IMR-90 (cell line): ENCODE measurements at regions not wholly inside any gene's neighbourhood (a gene's known extent, or its start where the extent isn't known, plus 50 kb on each side); places are given as distances from the start of the nearest gene placed in this dataset.

ENCODE experiments used
- ATAC-seq: fragments of 200-7000 bp; cut with Tn5 transposase; 2 replicates; pipeline ENCODE4 v1.9.1; 2020; ENCODE audit warnings: low read depth, mild to moderate bottlenecking, moderate library complexity
- BruUV-seq: library from RNA; stranded (reverse); fragments of 400-500 nt; replicated peaks from 2 replicates; lab custom pipeline; 2021; lab: Mats Ljungman, UMichigan
- CTCF ChIA-PET: fragments of 300-600 bp; formaldehyde crosslinking; extraction: SDS; loops from one replicate; lab custom pipeline; 2021; ENCODE audit warnings: antibody characterized with exemption; lab: Yijun Ruan, JAX
- POLR2A ChIA-PET: fragments of 300-600 bp; sonication (Branson Sonifier 250); formaldehyde crosslinking; loops from one replicate; lab custom pipeline; 2022; ENCODE audit warnings: antibody characterized with exemption; ENCODE audit not compliant: unreplicated experiment; lab: Charles Lee
- DNase-seq: peaks from one replicate; pipeline ENCODE4 v3.0.0; 2013
- H2AFZ ChIP-seq: replicated peaks from 2 replicates; pipeline ENCODE3; 2013; ENCODE audit warnings: low read length, mild to moderate bottlenecking; ENCODE audit not compliant: poor library complexity
- H2AK5ac ChIP-seq: 2 replicates; pipeline ENCODE4 v1.6.1; 2013; ENCODE audit warnings: low read depth, low read length, inconsistent platforms
- H2AK9ac ChIP-seq: replicated peaks from 2 replicates; pipeline ENCODE3; 2013; ENCODE audit warnings: mild to moderate bottlenecking, low read depth, low read length, moderate library complexity; ENCODE audit not compliant: poor library complexity
- H2BK120ac ChIP-seq: 2 replicates; pipeline ENCODE4 v1.6.1; 2013; ENCODE audit warnings: low read depth, low read length, inconsistent platforms
- H2BK15ac ChIP-seq: 3 replicates; pipeline ENCODE4 v1.6.1; 2013; ENCODE audit warnings: low read depth, low read length, inconsistent platforms
- H2BK20ac ChIP-seq: 2 replicates; pipeline ENCODE4 v1.6.1; 2013; ENCODE audit warnings: low read depth, mild to moderate bottlenecking, inconsistent platforms, low read length, moderate library complexity
- H2BK5ac ChIP-seq: 2 replicates; pipeline ENCODE4 v1.6.1; 2013; ENCODE audit warnings: mild to moderate bottlenecking, low read depth, low read length, inconsistent platforms; ENCODE audit not compliant: poor library complexity, severe bottlenecking
- H3K14ac ChIP-seq: replicated peaks from 2 replicates; pipeline ENCODE4 v1.6.1; 2013; ENCODE audit warnings: low read depth, low read length, inconsistent platforms
- H3K18ac ChIP-seq: 2 replicates; pipeline ENCODE4 v1.6.1; 2013; ENCODE audit warnings: low read depth, low read length, control low read depth
- H3K23ac ChIP-seq: 2 replicates; pipeline ENCODE4 v1.6.1; 2013; ENCODE audit warnings: low read depth, low read length, inconsistent platforms
- H3K27ac ChIP-seq: 2 replicates; pipeline ENCODE4 v1.5.1; 2013; ENCODE audit warnings: mild to moderate bottlenecking, control low read depth, low read length; ENCODE audit not compliant: insufficient read depth
- H3K27me3 ChIP-seq: 2 replicates; pipeline ENCODE4 v1.6.1; 2013; ENCODE audit warnings: low read length; ENCODE audit not compliant: control insufficient read depth, insufficient read depth
- H3K36me3 ChIP-seq: 2 replicates; pipeline ENCODE4 v1.6.1; 2013; ENCODE audit warnings: low read length, mixed read lengths; ENCODE audit not compliant: control insufficient read depth, insufficient read depth
- H3K4ac ChIP-seq: 2 replicates; pipeline ENCODE4 v1.6.1; 2013; ENCODE audit warnings: low read depth, low read length, inconsistent platforms
- H3K4me1 ChIP-seq: 2 replicates; pipeline ENCODE4 v1.6.1; 2013; ENCODE audit warnings: low read length, mixed read lengths; ENCODE audit not compliant: control insufficient read depth, insufficient read depth
- H3K4me2 ChIP-seq: 2 replicates; pipeline ENCODE4 v1.6.1; 2013; ENCODE audit warnings: low read depth, mild to moderate bottlenecking, control low read depth, low read length, moderate library complexity
- H3K4me3 ChIP-seq: 2 replicates; pipeline ENCODE4 v1.5.1; 2013; ENCODE audit warnings: low read depth, mild to moderate bottlenecking, control low read depth, low read length, moderate library complexity; ENCODE audit not compliant: insufficient read depth
- H3K56ac ChIP-seq: 2 replicates; pipeline ENCODE4 v1.6.1; 2013; ENCODE audit warnings: low read length, inconsistent platforms; ENCODE audit not compliant: insufficient read depth; ENCODE audit errors: extremely low read depth
- H3K79me1 ChIP-seq, 2 experiments: 2 replicates each; pipeline ENCODE4 v1.6.1; 2013; ENCODE audit warnings: low read length in 2 of 2, inconsistent platforms in 1 of 2, low read depth in 1 of 2
- H3K9ac ChIP-seq: 2 replicates; pipeline ENCODE4 v1.6.1; 2013; ENCODE audit warnings: low read depth, low read length, control low read depth
- H3K9me1 ChIP-seq: 2 replicates; pipeline ENCODE4 v1.6.1; 2013; ENCODE audit warnings: low read length, inconsistent platforms; ENCODE audit not compliant: insufficient read depth
- H3K9me3 ChIP-seq: 2 replicates; pipeline ENCODE4 v1.6.1; 2013; ENCODE audit warnings: low read length; ENCODE audit not compliant: control insufficient read depth, insufficient read depth
- H4K20me1 ChIP-seq: 2 replicates; pipeline ENCODE4 v1.6.1; 2013; ENCODE audit warnings: low read length, inconsistent platforms; ENCODE audit not compliant: insufficient read depth
- H4K5ac ChIP-seq: 2 replicates; pipeline ENCODE4 v1.6.1; 2013; ENCODE audit warnings: mild to moderate bottlenecking, low read depth, low read length, control low read depth
- H4K8ac ChIP-seq, 2 experiments: 2 replicates each; pipeline ENCODE4 v1.6.1; 2013; ENCODE audit warnings: low read depth in 2 of 2, low read length in 2 of 2, control low read depth in 1 of 2, inconsistent platforms in 1 of 2
- H4K91ac ChIP-seq: 2 replicates; pipeline ENCODE4 v1.6.1; 2013; ENCODE audit warnings: low read depth, low read length, inconsistent platforms; ENCODE audit not compliant: insufficient read depth
- BHLHE40 ChIP-seq: fragments of 150-350 bp; IDR thresholded peaks from 2 replicates; pipeline ENCODE4 v1.6.1; 2016; ENCODE audit warnings: mild to moderate bottlenecking, low read depth, low read length
- CEBPB ChIP-seq: IDR thresholded peaks from 2 replicates; pipeline ENCODE4 v1.6.1; 2012; ENCODE audit warnings: low read depth, low read length, improper control_type of control experiment
- CHD1 ChIP-seq: IDR thresholded peaks from 2 replicates; pipeline ENCODE4 v1.6.1; 2012; ENCODE audit warnings: low read depth, low read length, improper control_type of control experiment
- FOS ChIP-seq: fragments of 150-350 bp; IDR thresholded peaks from 2 replicates; pipeline ENCODE4 v1.6.1; 2016; ENCODE audit warnings: low read depth, low read length
- MAFK ChIP-seq: IDR thresholded peaks from 2 replicates; pipeline ENCODE4 v1.6.1; 2012; ENCODE audit warnings: low read depth, low read length, improper control_type of control experiment
- MAZ ChIP-seq: IDR thresholded peaks from 2 replicates; pipeline ENCODE4 v1.6.1; 2012; ENCODE audit warnings: low read depth, mild to moderate bottlenecking, low read length, improper control_type of control experiment, moderate library complexity, borderline replicate concordance
- MXI1 ChIP-seq: IDR thresholded peaks from 2 replicates; pipeline ENCODE4 v1.6.1; 2012; ENCODE audit warnings: low read depth, mild to moderate bottlenecking, low read length, moderate library complexity, borderline replicate concordance
- NFE2L2 ChIP-seq: fragments of 150-350 bp; IDR thresholded peaks from 2 replicates; pipeline ENCODE4 v1.6.1; 2016; ENCODE audit warnings: low read depth, mild to moderate bottlenecking, low read length
- POLR2A ChIP-seq: IDR thresholded peaks from 2 replicates; pipeline ENCODE4 v1.6.1; 2012; ENCODE audit warnings: mild to moderate bottlenecking, low read depth, low read length
- RAD21 ChIP-seq: IDR thresholded peaks from 2 replicates; pipeline ENCODE4 v1.6.1; 2012; ENCODE audit warnings: low read length, improper control_type of control experiment
- RCOR1 ChIP-seq: IDR thresholded peaks from 2 replicates; pipeline ENCODE4 v1.6.1; 2012; ENCODE audit warnings: mild to moderate bottlenecking, low read length, improper control_type of control experiment; ENCODE audit not compliant: insufficient replicate concordance
- RFX5 ChIP-seq: IDR thresholded peaks from 2 replicates; pipeline ENCODE4 v1.8.0; 2012; ENCODE audit warnings: low read depth, mild to moderate bottlenecking, low read length, moderate library complexity
- SMC3 ChIP-seq: fragments of 150-350 bp; IDR thresholded peaks from 2 replicates; pipeline ENCODE4 v1.6.1; 2016; ENCODE audit warnings: low read depth, mild to moderate bottlenecking, antibody characterized with exemption, low read length, moderate library complexity
- WGBS, 2 experiments: methylation state at CpG; one replicate each; pipeline versions ENCODE4 v1.1.5 to v1.1.7; 2013; ENCODE audit warnings: missing lambda C conversion rate in 2 of 2; ENCODE audit not compliant: insufficient read length in 1 of 2; ENCODE audit errors: extremely low coverage in 2 of 2; 5-methylcytosine and 5-hydroxymethylcytosine counted together
- dilution Hi-C: fragments of 300-500 bp; cut with HindIII; formaldehyde crosslinking; loops from one replicate; pipeline ENCODE4 v1.14.3; 2018; ENCODE audit warnings: low sequenced_read_pairs; ENCODE audit not compliant: unreplicated experiment
- in situ Hi-C: fragments of 300-500 bp; cut with MboI; formaldehyde crosslinking; loops from 3 replicates; pipeline ENCODE4 v1.14.3; 2019; ENCODE audit warnings: low sequenced_read_pairs, inconsistent platforms, mixed read lengths
- intact Hi-C: fragments of 100-400 bp; cut with micrococcal nuclease; formaldehyde crosslinking; loops from 2 replicates; pipeline ENCODE4 v1.10.0; 2022
- TF ChIP-seq, protein P1 (sequence below): fragments of 150-350 bp; IDR thresholded peaks from 2 replicates; pipeline ENCODE4 v1.6.1; 2016; ENCODE audit warnings: low read depth, mild to moderate bottlenecking, low read length, moderate library complexity, borderline replicate concordance
- TF ChIP-seq, protein P2 (sequence below): fragments of 150-350 bp; IDR thresholded peaks from 2 replicates; pipeline ENCODE4 v1.6.1; 2017; ENCODE audit warnings: mild to moderate bottlenecking, antibody characterized with exemption, low read length, low read depth
- TF ChIP-seq, protein P3 (sequence below): conservative IDR thresholded peaks from 2 replicates; pipeline ENCODE4 v1.5.1; 2012; ENCODE audit warnings: mild to moderate bottlenecking, low read depth, low read length, improper control_type of control experiment

DNA sequence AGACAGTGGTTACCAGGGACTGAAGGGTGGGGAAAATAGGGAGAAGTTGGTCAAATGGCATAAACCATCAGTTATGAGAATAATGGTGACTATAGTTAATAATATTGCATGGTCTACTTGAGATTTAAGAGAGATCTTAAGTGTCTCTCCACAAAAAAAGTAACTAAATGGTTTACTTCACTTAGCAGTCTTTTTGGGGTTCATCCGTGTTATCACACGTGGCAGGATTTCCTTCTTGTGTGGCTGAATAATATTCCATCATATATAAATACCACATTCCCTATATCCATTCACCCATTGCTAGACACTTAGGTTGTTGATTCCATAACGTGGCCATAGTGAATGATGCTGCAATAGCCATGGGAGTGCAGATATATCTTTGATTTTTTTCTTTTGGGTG is 967.0 kb downstream of the UQCRFS1 start:
- no CpG with 5 or more reads among the region's 3 CpGs for WGBS, 2 experiments
- H4K8ac ChIP-seq = no peak overlapping the region
- intact Hi-C loops (no loop called here), in situ Hi-C loops (no loop called here), dilution Hi-C loops (no loop called here)
- H3K4me3 ChIP-seq = no peak overlapping the region
- no peak for DNase-seq
- H3K18ac ChIP-seq = no peak overlapping the region
- no peak overlapping the region for H3K9ac ChIP-seq
- H3K27ac ChIP-seq = no peak overlapping the region
- peaks cover 23% of the 10 kb centered on the region for H3K9me3 ChIP-seq
- no peak overlapping the region for H4K5ac ChIP-seq
- ChIA-PET CTCF (no interaction called here), POLR2A (no interaction called here)
- H4K91ac ChIP-seq = no peak overlapping the region
- no peaks in the 10 kb centered on the region for H4K20me1 ChIP-seq
- H3K4me2 ChIP-seq = no peak overlapping the region
- H2BK120ac ChIP-seq = no peak overlapping the region
- no peak overlapping the region for H3K4ac ChIP-seq
- H2BK15ac ChIP-seq = no peak overlapping the region
- no peak overlapping the region for H3K14ac ChIP-seq
- no peaks in the 10 kb centered on the region for H3K4me1 ChIP-seq
- H2BK5ac ChIP-seq = no peak overlapping the region
- ATAC-seq = no peak
- TF ChIP-seq POLR2A (no peak), FOS (no peak), RFX5 (no peak), MAZ (no peak), MXI1 (no peak), MAFK (no peak), BHLHE40 (no peak), RCOR1 (no peak), SMC3 (no peak), NFE2L2 (no peak), RAD21 (no peak), CEBPB (no peak), CHD1 (no peak)
- TF ChIP-seq, protein P1, sequence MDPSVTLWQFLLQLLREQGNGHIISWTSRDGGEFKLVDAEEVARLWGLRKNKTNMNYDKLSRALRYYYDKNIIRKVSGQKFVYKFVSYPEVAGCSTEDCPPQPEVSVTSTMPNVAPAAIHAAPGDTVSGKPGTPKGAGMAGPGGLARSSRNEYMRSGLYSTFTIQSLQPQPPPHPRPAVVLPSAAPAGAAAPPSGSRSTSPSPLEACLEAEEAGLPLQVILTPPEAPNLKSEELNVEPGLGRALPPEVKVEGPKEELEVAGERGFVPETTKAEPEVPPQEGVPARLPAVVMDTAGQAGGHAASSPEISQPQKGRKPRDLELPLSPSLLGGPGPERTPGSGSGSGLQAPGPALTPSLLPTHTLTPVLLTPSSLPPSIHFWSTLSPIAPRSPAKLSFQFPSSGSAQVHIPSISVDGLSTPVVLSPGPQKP = no peak
- TF ChIP-seq, protein P2, sequence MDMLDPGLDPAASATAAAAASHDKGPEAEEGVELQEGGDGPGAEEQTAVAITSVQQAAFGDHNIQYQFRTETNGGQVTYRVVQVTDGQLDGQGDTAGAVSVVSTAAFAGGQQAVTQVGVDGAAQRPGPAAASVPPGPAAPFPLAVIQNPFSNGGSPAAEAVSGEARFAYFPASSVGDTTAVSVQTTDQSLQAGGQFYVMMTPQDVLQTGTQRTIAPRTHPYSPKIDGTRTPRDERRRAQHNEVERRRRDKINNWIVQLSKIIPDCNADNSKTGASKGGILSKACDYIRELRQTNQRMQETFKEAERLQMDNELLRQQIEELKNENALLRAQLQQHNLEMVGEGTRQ = no peak
- TF ChIP-seq, protein P3, sequence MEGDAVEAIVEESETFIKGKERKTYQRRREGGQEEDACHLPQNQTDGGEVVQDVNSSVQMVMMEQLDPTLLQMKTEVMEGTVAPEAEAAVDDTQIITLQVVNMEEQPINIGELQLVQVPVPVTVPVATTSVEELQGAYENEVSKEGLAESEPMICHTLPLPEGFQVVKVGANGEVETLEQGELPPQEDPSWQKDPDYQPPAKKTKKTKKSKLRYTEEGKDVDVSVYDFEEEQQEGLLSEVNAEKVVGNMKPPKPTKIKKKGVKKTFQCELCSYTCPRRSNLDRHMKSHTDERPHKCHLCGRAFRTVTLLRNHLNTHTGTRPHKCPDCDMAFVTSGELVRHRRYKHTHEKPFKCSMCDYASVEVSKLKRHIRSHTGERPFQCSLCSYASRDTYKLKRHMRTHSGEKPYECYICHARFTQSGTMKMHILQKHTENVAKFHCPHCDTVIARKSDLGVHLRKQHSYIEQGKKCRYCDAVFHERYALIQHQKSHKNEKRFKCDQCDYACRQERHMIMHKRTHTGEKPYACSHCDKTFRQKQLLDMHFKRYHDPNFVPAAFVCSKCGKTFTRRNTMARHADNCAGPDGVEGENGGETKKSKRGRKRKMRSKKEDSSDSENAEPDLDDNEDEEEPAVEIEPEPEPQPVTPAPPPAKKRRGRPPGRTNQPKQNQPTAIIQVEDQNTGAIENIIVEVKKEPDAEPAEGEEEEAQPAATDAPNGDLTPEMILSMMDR = no peak
- no peak overlapping the region for H2AK5ac ChIP-seq
- H3K36me3 ChIP-seq = no peaks in the 10 kb centered on the region
- H3K27me3 ChIP-seq = no peaks in the 10 kb centered on the region
- H3K9me1 ChIP-seq = no peaks in the 10 kb centered on the region
- H2AFZ ChIP-seq = no peak overlapping the region
- no peak overlapping the region for H3K56ac ChIP-seq
- no peak overlapping the region for H3K23ac ChIP-seq
- no peaks in the 10 kb centered on the region for H3K79me1 ChIP-seq
- no peak overlapping the region for H2AK9ac ChIP-seq
- BruUV-seq = no TSS peak
- H2BK20ac ChIP-seq = no peak overlapping the region
